GM12865 (cell line): ENCODE measurements at regions not wholly inside any gene's neighbourhood (a gene's known extent, or its start where the extent isn't known, plus 50 kb on each side); places are given as distances from the start of the nearest gene placed in this dataset.
"Not testable (repeated sequence)": the region's sequence is repeated elsewhere in the genome, so short reads cannot be mapped to it uniquely, and the experiment has no call there.

Experiments
- DNase-seq: peaks from one replicate; pipeline ENCODE4 v3.0.0; 2010; ENCODE audit warnings: low read depth
- H3K4me3 ChIP-seq: 2 replicates; pipeline ENCODE4 v1.5.1; 2011; ENCODE audit warnings: mild to moderate bottlenecking, low read depth, low read length, control low read depth
- TF ChIP-seq, protein P1 (sequence below): IDR thresholded peaks from 2 replicates; pipeline ENCODE4 v1.5.1; 2011; ENCODE audit warnings: low read length, control low read depth, low read depth, inconsistent platforms; ENCODE audit not compliant: insufficient read depth; ENCODE audit errors: missing control alignments

DNA sequence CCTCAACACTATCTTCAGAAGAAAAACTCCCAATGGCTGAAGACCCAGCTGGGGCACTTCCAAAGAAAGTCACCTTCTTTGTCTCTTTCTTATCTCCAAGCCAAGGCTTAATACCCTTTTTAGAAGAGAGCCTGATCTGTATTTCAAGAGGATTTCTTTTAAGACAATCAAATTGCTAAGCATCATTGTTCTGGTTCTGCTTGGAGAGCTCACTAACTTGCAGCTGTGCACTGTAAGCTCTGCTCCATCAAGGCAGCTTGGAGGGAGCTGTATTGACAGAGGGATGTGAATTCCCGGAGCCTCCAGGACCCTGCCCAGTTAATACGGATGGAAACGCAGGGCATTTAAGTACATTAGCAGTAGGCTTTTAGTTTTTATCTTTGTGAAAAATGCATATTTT lies 253.1 kb downstream of the TDRD15 start:
- no peak overlapping the region for H3K4me3 ChIP-seq
- DNase-seq: no peak
- TF ChIP-seq, protein P1, sequence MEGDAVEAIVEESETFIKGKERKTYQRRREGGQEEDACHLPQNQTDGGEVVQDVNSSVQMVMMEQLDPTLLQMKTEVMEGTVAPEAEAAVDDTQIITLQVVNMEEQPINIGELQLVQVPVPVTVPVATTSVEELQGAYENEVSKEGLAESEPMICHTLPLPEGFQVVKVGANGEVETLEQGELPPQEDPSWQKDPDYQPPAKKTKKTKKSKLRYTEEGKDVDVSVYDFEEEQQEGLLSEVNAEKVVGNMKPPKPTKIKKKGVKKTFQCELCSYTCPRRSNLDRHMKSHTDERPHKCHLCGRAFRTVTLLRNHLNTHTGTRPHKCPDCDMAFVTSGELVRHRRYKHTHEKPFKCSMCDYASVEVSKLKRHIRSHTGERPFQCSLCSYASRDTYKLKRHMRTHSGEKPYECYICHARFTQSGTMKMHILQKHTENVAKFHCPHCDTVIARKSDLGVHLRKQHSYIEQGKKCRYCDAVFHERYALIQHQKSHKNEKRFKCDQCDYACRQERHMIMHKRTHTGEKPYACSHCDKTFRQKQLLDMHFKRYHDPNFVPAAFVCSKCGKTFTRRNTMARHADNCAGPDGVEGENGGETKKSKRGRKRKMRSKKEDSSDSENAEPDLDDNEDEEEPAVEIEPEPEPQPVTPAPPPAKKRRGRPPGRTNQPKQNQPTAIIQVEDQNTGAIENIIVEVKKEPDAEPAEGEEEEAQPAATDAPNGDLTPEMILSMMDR: no peak

DNA sequence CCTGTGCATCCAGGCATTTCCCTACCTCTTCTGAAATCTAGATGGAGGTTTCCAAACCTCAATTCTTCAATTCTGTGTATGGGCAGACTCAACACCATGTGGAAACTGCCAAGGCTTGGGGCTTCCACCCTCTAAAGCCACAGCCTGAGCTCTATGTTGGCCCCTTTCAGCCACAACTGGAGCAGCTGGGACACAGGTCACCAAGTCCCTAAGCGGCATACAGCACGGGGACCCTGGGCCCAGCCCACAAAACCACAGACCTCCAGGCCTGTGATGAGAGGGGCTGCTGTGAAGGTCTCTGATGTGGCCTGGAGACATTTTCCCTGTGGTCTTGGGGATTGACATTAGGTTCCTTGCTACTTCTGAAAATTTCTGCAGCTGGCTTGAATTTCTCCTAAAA lies 255.4 kb downstream of the TDRD15 start:
- TF ChIP-seq, protein P1: no peak
- no peak overlapping the region for H3K4me3 ChIP-seq

DNA sequence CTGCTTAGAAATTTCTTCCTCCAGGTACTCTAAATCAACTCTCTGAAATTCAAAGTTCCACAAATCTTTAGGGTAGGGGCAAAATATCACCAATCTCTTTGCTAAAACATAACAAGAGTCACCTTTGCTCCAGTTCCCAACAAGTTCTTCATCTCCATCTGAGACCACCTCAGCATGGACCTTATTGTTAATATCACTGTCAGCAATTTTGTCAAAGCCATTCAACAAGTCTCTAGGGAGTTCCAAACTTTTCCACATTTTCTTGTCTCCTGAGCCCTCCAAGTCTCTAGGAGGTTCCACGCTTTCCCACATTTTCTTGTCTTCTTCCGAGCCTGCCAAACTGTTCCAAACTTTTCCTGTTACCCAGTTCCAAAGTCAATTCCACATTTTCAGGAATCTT lies 255.9 kb downstream of the TDRD15 start:
- H3K4me3 ChIP-seq, DNase-seq: not testable (repeated sequence)

More for the DNA sequence above, 255.4 kb downstream of the TDRD15 start:
- DNase-seq: no peak

DNA sequence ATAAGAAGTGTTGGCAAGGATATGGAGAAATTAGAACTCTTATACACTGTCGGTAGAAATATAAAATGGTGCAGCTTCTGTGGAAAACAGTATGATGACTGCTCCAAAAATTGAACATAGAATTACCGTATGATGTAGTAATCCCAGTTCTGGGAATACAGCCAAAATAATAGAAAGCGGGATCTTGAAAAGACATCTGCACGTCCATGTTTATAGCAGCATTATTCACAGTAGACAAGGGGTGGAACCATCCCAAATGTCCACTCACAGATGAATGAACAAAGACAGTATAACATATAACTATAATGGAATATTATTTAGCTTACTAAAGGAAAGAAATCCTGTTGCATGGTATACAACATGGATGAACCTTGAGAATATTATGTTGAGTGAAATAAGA lies 257.7 kb downstream of the TDRD15 start:
- TF ChIP-seq, protein P1: no peak
- no peak for DNase-seq
- no peak overlapping the region for H3K4me3 ChIP-seq

DNA sequence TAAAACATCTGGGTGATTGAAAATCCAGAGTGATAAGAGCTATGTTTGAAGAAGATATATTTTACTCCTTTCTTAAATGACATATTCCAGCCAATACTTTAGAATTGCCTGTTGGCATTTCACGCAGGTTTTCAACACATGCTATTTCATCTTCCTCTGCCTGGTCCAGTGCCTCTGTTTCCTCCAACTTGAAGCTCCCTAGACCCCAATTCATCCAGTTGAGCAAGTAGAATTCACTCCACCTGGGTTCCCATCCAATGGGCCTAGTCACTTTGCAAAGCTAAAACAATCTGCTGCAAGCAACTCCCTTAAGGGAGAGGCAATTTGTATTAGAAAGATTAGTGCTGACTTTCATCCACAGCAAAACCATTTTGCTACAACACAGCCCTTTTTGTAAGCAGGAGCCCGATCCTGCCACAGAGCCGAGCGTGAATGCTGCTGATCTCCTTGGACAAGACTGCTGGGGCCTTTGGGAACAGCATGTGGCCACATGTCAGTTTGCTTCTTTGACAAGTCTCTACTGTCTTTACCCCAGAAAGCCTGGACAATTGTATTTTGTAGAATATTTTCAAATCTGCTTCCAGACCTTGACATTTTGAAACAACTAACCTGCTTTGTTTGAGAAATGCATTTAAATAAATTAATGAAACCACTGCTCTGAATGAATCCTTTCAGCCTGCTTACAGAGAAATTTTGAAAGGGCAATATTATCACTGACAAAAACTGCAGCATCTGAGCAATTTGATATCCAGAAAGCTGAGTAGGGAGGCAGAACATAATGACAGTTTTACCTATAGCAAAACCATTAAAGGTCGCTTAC lies 259.1 kb downstream of the TDRD15 start:
- H3K4me3 ChIP-seq: no peak overlapping the region
- TF ChIP-seq, protein P1: no peak
- no peak for DNase-seq

DNA sequence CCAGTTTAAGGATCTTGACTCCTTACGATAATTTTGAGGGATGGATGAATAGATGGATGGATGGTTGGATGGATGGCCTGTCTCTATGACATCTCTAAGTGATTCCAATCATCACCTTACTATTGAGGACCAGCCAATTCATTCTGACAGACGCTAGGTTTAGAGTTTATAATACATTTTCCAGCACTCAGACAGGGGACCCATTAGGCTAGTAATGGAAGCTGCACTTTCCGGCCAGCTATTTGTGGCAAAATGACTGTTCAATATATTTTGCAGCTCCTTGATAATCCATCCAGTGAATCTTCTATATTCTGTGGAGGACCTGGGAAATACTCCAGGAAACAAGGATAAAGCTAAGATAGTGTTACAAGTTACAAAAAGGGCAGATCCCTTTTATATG lies 262.9 kb downstream of the TDRD15 start:
- TF ChIP-seq, protein P1: no peak
- DNase-seq: no peak
- no peak overlapping the region for H3K4me3 ChIP-seq

DNA sequence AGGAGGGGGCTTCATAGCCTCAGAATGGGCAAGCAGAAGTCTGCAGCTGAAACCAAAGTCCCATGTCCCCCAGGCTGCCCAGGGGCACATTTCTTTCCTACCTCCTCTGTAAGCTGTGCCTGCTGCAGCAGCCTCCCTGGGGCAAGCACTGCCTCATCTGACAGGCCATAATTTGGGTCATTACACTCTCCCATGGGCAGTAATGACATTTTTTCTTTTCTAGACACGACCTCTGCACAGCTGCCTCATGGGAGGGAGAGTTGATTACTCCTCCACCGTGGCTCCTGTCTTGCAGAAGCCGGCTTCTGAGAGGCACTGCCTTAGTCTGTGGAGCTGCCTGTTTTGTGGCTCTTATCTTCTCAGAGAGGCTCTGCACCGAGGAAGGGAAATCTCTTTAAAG lies 268.9 kb downstream of the TDRD15 start:
- no peak for DNase-seq
- H3K4me3 ChIP-seq: no peak overlapping the region
- TF ChIP-seq, protein P1: no peak
